ENCODE measurements at regions not wholly inside any gene's neighbourhood (a gene's known extent, or its start where the extent isn't known, plus 50 kb on each side); places are given as distances from the start of the nearest gene placed in this dataset.

GRCh38 chr13:107516517-107516916, 698.8 kb downstream of the LIG4 start:
- TF ChIP-seq CTCF (IDR thresholded peaks at IDR 0.05; ENCODE audit: low read depth, low read length, missing control alignments), result no peak
- DNase-seq (ENCODE audit: extremely low read depth, low read depth), result no peak
- H3K4me3 ChIP-seq (replicated peaks; ENCODE audit: low read depth, low read length), result no peak overlapping the region

- TF ChIP-seq CTCF (IDR thresholded peaks at IDR 0.05; ENCODE audit: low read depth, low read length, missing control alignments), result no peak
- H3K4me3 ChIP-seq (replicated peaks; ENCODE audit: low read depth, low read length), result no peak overlapping the region
- DNase-seq (ENCODE audit: extremely low read depth, low read depth), result no peak
These were observed 702.8 kb downstream of the LIG4 start for GRCh38 chr13:107512551-107512950.

- no peak overlapping the region for H3K4me3 ChIP-seq (replicated peaks; ENCODE audit: low read depth, low read length)
- TF ChIP-seq CTCF (IDR thresholded peaks at IDR 0.05; ENCODE audit: low read depth, low read length, missing control alignments), result no peak
- DNase-seq (ENCODE audit: extremely low read depth, low read depth), result no peak
These were observed 717.7 kb downstream of the LIG4 start for GRCh38 chr13:107497661-107498060.

- TF ChIP-seq CTCF (IDR thresholded peaks at IDR 0.05; ENCODE audit: low read depth, low read length, missing control alignments), result no peak
- DNase-seq (ENCODE audit: extremely low read depth, low read depth), result no peak
These were observed 722.1 kb downstream of the LIG4 start for GRCh38 chr13:107493266-107493665.

GRCh38 chr13:107482688-107483087, 732.6 kb downstream of the LIG4 start:
- H3K4me3 ChIP-seq (replicated peaks; ENCODE audit: low read depth, low read length), result no peak overlapping the region
- DNase-seq (ENCODE audit: extremely low read depth, low read depth), result no peak
- no peak for TF ChIP-seq CTCF (IDR thresholded peaks at IDR 0.05; ENCODE audit: low read depth, low read length, missing control alignments)

More at GRCh38 chr13:107493266-107493665, 722.1 kb downstream of the LIG4 start:
- no peak overlapping the region for H3K4me3 ChIP-seq (replicated peaks; ENCODE audit: low read depth, low read length)

- no peak for TF ChIP-seq CTCF (IDR thresholded peaks at IDR 0.05; ENCODE audit: low read depth, low read length, missing control alignments)
- no peak for DNase-seq (ENCODE audit: extremely low read depth, low read depth)
- H3K4me3 ChIP-seq (replicated peaks; ENCODE audit: low read depth, low read length), result no peak overlapping the region
These were observed 735.2 kb downstream of the LIG4 start for GRCh38 chr13:107480130-107480529.

GRCh38 chr13:107477772-107478379, 737.5 kb downstream of the LIG4 start:
- no peak overlapping the region for H3K4me3 ChIP-seq (replicated peaks; ENCODE audit: low read depth, low read length)
- DNase-seq (ENCODE audit: extremely low read depth, low read depth), result no peak
- no peak for TF ChIP-seq CTCF (IDR thresholded peaks at IDR 0.05; ENCODE audit: low read depth, low read length, missing control alignments)
